Esophagus muscularis mucosa (tissue), 4 donors: ENCODE measurements at regions not wholly inside any gene's neighbourhood (a gene's known extent, or its start where the extent isn't known, plus 50 kb on each side); places are given as distances from the start of the nearest gene placed in this dataset.

Experiments used
- DNase-seq: peaks from one replicate; pipeline ENCODE4 v3.0.0-alpha.2; 2017; ENCODE audit errors: extremely low spot score
- H3K27ac ChIP-seq, 4 donors: fragments of 200-600 bp; sonication (generic); replicated peaks in 1 of 4; 1 replicate in 3 of 4; 2 replicates in 1 of 4; pipeline ENCODE4 v1.5.1; 2016 to 2019; ENCODE audit warnings: mild to moderate bottlenecking in 1 of 4
- H3K27me3 ChIP-seq, 4 donors: fragments of 200-600 bp; sonication (generic); one replicate each; pipeline versions ENCODE4 v1.5.1 to v1.6.0; 2016 to 2019
- H3K36me3 ChIP-seq, 4 donors: fragments of 200-600 bp; sonication (generic); one replicate each; pipeline ENCODE4 v1.5.1; 2016 to 2019
- H3K4me1 ChIP-seq, 4 donors: fragments of 200-600 bp; sonication (generic); one replicate each; pipeline ENCODE4 v1.5.1; 2016 to 2019
- H3K4me3 ChIP-seq, 4 donors: fragments of 200-600 bp; sonication (generic); 1 replicate in 2 of 4; 2 replicates in 2 of 4; pipeline ENCODE4 v1.5.1; 2016 to 2019; ENCODE audit warnings: mild to moderate bottlenecking in 4 of 4, moderate library complexity in 1 of 4
- H3K9me3 ChIP-seq, 4 donors: fragments of 200-600 bp; sonication (generic); 1 replicate in 3 of 4; 2 replicates in 1 of 4; pipeline ENCODE4 v1.5.1; 2016 to 2019
- CTCF ChIP-seq, 3 experiments: fragments of 200-600 bp in 2 of 3; fragments of 450-650 bp in 1 of 3; sonication (generic) in 2 of 3; IDR thresholded peaks; one replicate each; pipeline ENCODE4 v1.5.1; 2017 to 2019; ENCODE audit warnings: antibody characterized with exemption in 3 of 3, mild to moderate bottlenecking in 2 of 3, moderate library complexity in 1 of 3
- EP300 ChIP-seq: sonication (generic); formaldehyde crosslinking; IDR thresholded peaks from one replicate; pipeline ENCODE4 v1.6.1; 2017; ENCODE audit warnings: antibody characterized with exemption
- POLR2A ChIP-seq: fragments of 450-650 bp; IDR thresholded peaks from one replicate; pipeline ENCODE4 v1.6.1; 2017; ENCODE audit warnings: antibody characterized with exemption, moderate library complexity, mild to moderate bottlenecking, low read depth
- POLR2AphosphoS5 ChIP-seq, 2 donors: sonication (generic); formaldehyde crosslinking; IDR thresholded peaks; one replicate each; pipeline ENCODE4 v1.6.1; 2017; ENCODE audit warnings: antibody characterized with exemption in 2 of 2
- WGBS: methylation state at CpG from one replicate; pipeline ENCODE4 v1.1.5; 2018; 5-methylcytosine and 5-hydroxymethylcytosine counted together
- intact Hi-C: fragments of 100-400 bp; cut with DNase I; formaldehyde crosslinking; loops from one replicate; pipeline ENCODE4 v1.15.1; 2023

- TF ChIP-seq CTCF (IDR thresholded peaks at IDR 0.05) (no peak), POLR2A (no peak), POLR2AphosphoS5 (IDR thresholded peaks at IDR 0.05) (no peak), EP300 (no peak)
- no peaks in the 10 kb centered on the region for H3K27me3 ChIP-seq
- H3K9me3 ChIP-seq = no peaks in the 10 kb centered on the region
- intact Hi-C loops = no loop called here
- no peak for DNase-seq
- H3K4me3 ChIP-seq = no peak overlapping the region
- H3K4me1 ChIP-seq = no peaks in the 10 kb centered on the region
- no peaks in the 10 kb centered on the region for H3K36me3 ChIP-seq
- no peak overlapping the region for H3K27ac ChIP-seq
Observed at GRCh38 chr3:78221796-78222195, 1181.9 kb downstream of the ROBO2 start.

GRCh38 chr3:78235841-78236240 lies 1195.9 kb downstream of the ROBO2 start:
- H3K36me3 ChIP-seq = no peaks in the 10 kb centered on the region
- no peak for TF ChIP-seq POLR2AphosphoS5 (IDR thresholded peaks at IDR 0.05)
- no peak for TF ChIP-seq EP300
- TF ChIP-seq CTCF (IDR thresholded peaks at IDR 0.05) = no peak
- TF ChIP-seq POLR2A = no peak
- no peak overlapping the region for H3K27ac ChIP-seq
- H3K27me3 ChIP-seq = no peaks in the 10 kb centered on the region
- no peaks in the 10 kb centered on the region for H3K4me1 ChIP-seq
- DNase-seq = no peak
- H3K4me3 ChIP-seq = no peak overlapping the region
- intact Hi-C loops = no loop called here
- H3K9me3 ChIP-seq = peaks cover 0 to 7% (median 3%) of the 10 kb centered on the region in 4 donors

- Histone ChIP-seq H3K27me3 (no peaks in the 10 kb centered on the region), H3K4me1 (no peaks in the 10 kb centered on the region), H3K36me3 (no peaks in the 10 kb centered on the region), H3K9me3 (peaks cover 0 to 19% (median 9%) of the 10 kb centered on the region in 4 donors), H3K27ac (no peak overlapping the region), H3K4me3 (no peak overlapping the region)
- TF ChIP-seq EP300 (no peak), POLR2A (no peak), POLR2AphosphoS5 (IDR thresholded peaks at IDR 0.05) (no peak), CTCF (IDR thresholded peaks at IDR 0.05) (no peak)
- intact Hi-C loops = no loop called here
- WGBS = 59% methylated on average over 4 of the region's 5 CpGs
- DNase-seq = no peak
Observed at GRCh38 chr3:78238811-78239210, 1198.9 kb downstream of the ROBO2 start.

- Histone ChIP-seq H3K4me3 (no peak overlapping the region), H3K27ac (no peak overlapping the region), H3K36me3 (no peaks in the 10 kb centered on the region), H3K27me3 (no peaks in the 10 kb centered on the region), H3K9me3 (peaks cover 0 to 29% (median 14%) of the 10 kb centered on the region in 4 donors), H3K4me1 (no peaks in the 10 kb centered on the region)
- no peak for DNase-seq
- no peak for TF ChIP-seq POLR2AphosphoS5 (IDR thresholded peaks at IDR 0.05)
- no peak for TF ChIP-seq POLR2A
- no peak for TF ChIP-seq EP300
- 91% methylated on average over 3 of the region's 3 CpGs for WGBS
- intact Hi-C loops = no loop called here
Observed at GRCh38 chr3:78242724-78243123, 1202.8 kb downstream of the ROBO2 start.

GRCh38 chr3:78244136-78244535 lies 1204.2 kb downstream of the ROBO2 start:
- Histone ChIP-seq H3K4me3 (no peak overlapping the region), H3K4me1 (no peaks in the 10 kb centered on the region), H3K9me3 (peaks cover 0 to 29% (median 14%) of the 10 kb centered on the region in 4 donors), H3K36me3 (no peaks in the 10 kb centered on the region), H3K27me3 (no peaks in the 10 kb centered on the region), H3K27ac (no peak overlapping the region)
- no peak for DNase-seq
- intact Hi-C loops = no loop called here
- no peak for TF ChIP-seq POLR2AphosphoS5 (IDR thresholded peaks at IDR 0.05)
- TF ChIP-seq POLR2A = no peak
- 82% methylated on average over 2 of the region's 2 CpGs for WGBS

- intact Hi-C loops = no loop called here
- WGBS = 22% methylated on average over 3 of the region's 3 CpGs
- Histone ChIP-seq H3K27ac (no peak overlapping the region), H3K36me3 (no peaks in the 10 kb centered on the region), H3K9me3 (peaks cover 0 to 10% (median 5%) of the 10 kb centered on the region in 4 donors), H3K4me3 (no peak overlapping the region), H3K4me1 (no peaks in the 10 kb centered on the region), H3K27me3 (no peaks in the 10 kb centered on the region)
- TF ChIP-seq CTCF (IDR thresholded peaks at IDR 0.05) (no peak), POLR2A (no peak)
- no peak for DNase-seq
Observed at GRCh38 chr3:78249294-78249693, 1209.4 kb downstream of the ROBO2 start.
